GM12875 (cell line): ENCODE measurements at regions not wholly inside any gene's neighbourhood (a gene's known extent, or its start where the extent isn't known, plus 50 kb on each side); places are given as distances from the start of the nearest gene placed in this dataset.
"Not testable (repeated sequence)": the region's sequence is repeated elsewhere in the genome, so short reads cannot be mapped to it uniquely, and the experiment has no call there.

Source experiments
- H3K4me3 ChIP-seq: one replicate; pipeline ENCODE4 v1.5.1; 2011; ENCODE audit warnings: low read depth, low read length, control low read depth
- TF ChIP-seq, protein P1 (sequence below): IDR thresholded peaks from 2 replicates; pipeline ENCODE4 v1.5.1; 2011; ENCODE audit warnings: low read depth, mild to moderate bottlenecking, control low read depth, inconsistent platforms, low read length, moderate library complexity, borderline replicate concordance; ENCODE audit not compliant: insufficient read depth

GRCh38 chr12:25368557-25368956, 117.8 kb upstream of the KRAS start:
- no peak overlapping the region for H3K4me3 ChIP-seq
- TF ChIP-seq, protein P1, sequence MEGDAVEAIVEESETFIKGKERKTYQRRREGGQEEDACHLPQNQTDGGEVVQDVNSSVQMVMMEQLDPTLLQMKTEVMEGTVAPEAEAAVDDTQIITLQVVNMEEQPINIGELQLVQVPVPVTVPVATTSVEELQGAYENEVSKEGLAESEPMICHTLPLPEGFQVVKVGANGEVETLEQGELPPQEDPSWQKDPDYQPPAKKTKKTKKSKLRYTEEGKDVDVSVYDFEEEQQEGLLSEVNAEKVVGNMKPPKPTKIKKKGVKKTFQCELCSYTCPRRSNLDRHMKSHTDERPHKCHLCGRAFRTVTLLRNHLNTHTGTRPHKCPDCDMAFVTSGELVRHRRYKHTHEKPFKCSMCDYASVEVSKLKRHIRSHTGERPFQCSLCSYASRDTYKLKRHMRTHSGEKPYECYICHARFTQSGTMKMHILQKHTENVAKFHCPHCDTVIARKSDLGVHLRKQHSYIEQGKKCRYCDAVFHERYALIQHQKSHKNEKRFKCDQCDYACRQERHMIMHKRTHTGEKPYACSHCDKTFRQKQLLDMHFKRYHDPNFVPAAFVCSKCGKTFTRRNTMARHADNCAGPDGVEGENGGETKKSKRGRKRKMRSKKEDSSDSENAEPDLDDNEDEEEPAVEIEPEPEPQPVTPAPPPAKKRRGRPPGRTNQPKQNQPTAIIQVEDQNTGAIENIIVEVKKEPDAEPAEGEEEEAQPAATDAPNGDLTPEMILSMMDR: no peak

- TF ChIP-seq, protein P1: no peak
- no peak overlapping the region for H3K4me3 ChIP-seq
Measured at GRCh38 chr12:25366122-25366521, 115.4 kb upstream of the KRAS start.

DNA sequence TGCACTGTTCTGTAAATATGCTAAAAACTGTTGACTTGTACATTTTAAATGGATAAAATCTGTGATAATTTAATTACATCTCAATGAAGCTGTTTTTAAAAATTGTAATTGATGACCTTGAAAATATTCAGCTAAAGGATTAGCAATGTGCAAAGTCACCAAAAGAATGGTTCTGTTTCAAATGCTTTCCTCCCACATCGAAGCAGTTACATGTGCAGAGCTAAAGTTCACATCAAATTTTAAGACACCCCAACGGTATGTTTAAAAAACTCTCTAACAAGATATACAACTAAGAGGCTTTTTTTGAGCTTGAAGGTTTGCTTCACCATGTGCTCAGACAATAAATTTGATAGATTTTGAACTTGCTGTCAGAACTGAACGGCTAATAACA, 114.6 kb upstream of the KRAS start:
- no peak overlapping the region for H3K4me3 ChIP-seq
- TF ChIP-seq, protein P1: no peak

DNA sequence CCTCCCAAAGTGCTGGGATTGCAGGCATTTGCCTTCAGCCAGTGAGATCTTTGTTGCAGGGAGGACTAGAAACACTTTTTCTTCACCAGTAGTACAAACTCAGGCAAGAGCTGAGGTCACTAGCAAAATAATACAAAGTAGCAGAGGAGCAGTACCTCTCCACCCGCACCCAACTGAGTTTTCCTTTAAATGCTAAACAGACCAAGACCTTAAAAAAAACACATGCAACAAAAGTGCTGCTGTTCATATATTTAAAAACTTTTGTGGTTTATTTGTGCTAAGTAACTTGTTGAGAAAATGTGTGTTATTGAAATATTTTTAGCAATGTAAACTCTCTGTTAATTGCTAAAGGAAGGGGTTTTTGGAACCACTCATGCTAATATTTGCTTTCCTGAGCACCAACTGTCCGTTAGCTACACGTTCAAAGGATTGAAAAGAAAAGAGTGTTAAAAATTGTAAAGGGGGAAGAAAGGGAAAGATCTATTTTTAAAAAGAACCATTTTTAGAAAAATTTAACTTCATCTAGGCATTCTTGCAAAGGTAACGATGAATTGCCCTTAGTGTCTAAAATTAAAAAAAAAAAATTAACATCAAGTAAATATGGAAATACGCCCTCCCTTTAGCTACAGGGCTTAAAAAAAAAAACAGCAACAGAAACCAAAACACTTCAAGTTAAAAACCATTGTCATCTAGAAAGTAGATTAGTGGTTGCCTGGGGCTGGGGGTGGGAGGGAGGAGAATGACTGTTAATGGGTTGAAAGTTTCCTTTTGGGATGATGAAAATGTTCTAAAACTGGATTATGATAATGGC, 114.0 kb upstream of the KRAS start:
- TF ChIP-seq, protein P1: no peak
- H3K4me3 ChIP-seq: no peak overlapping the region

DNA sequence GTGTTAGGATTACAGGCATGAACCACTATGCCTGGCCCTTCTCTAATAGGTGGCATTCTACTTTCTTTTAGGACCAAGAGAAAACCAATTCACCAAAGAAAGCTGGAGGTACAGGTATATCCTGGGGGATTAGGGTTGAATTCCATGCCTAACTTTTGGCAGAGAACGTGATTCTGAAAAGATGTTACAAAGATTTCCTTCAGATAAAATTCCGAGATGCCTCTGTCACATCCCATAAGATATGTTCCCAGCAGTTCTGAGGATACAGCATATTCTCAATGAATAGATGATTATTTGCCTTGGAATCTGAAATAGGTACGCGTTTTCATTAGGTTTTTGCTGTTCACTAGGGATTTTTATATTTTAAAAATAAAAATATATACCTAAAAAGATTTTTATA, 111.9 kb upstream of the KRAS start:
- no peak overlapping the region for H3K4me3 ChIP-seq
- TF ChIP-seq, protein P1: no peak

DNA sequence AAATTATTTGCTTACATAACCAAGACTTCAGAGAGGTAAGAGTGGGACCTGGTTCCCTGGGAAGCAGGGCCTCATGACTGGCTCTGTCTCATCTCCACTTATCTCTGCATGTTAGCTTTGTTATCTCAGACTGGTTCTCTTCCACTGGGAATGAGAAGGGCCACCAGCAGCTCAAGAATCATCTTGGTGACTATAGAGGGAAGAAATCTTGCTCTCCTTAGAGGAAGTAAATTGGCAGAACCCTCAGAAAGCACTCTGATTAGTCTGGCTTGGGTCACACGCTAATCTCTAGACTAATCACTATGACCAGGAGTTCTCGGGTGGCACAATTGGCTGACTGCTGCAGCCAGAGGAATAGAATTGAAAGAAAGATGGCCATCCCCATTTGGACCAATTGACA, 110.8 kb upstream of the KRAS start:
- TF ChIP-seq, protein P1: no peak
- no peak overlapping the region for H3K4me3 ChIP-seq

DNA sequence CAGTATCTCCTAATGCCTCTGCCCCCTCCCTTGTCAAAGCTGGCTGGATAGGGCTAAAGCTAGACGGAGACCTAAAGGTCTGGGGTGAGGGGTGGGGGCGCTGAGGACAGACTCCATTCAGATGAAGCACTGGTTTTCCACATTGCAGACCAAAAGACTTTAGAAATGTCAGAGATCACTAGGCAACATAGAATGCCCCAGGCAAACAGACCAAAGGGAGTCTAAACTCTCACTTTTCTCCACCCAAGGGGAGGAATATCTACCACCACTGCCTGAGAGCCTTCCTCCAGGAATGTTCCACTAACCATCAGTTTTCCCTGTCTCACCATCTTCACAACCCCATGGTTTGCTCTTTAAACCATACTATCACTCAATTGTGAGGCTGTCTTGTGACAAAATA, 106.9 kb upstream of the KRAS start:
- no peak overlapping the region for H3K4me3 ChIP-seq
- TF ChIP-seq, protein P1: no peak

GRCh38 chr12:25352942-25353341, 102.2 kb upstream of the KRAS start:
- H3K4me3 ChIP-seq: not testable (repeated sequence)
